Sigmoid colon (tissue), 4 donors: ENCODE measurements at regions not wholly inside any gene's neighbourhood (a gene's known extent, or its start where the extent isn't known, plus 50 kb on each side); places are given as distances from the start of the nearest gene placed in this dataset.

Experiments
- CTCF ChIP-seq, 4 experiments: fragments of 450-650 bp in 3 of 4; fragments of 200-600 bp in 1 of 4; IDR thresholded peaks; one replicate each; pipeline ENCODE4 v1.5.1; 2016 to 2019; ENCODE audit warnings: antibody characterized with exemption in 4 of 4, mild to moderate bottlenecking in 3 of 4, moderate library complexity in 2 of 4
- POLR2A ChIP-seq, 2 donors: fragments of 450-650 bp; IDR thresholded peaks; one replicate each; pipeline ENCODE4 v1.6.1; 2016; ENCODE audit warnings: antibody characterized with exemption in 2 of 2, mild to moderate bottlenecking in 2 of 2, moderate library complexity in 2 of 2
- POLR2AphosphoS5 ChIP-seq, 4 donors: sonication (generic); formaldehyde crosslinking; IDR thresholded peaks; one replicate each; pipeline ENCODE4 v1.6.1; 2017; ENCODE audit warnings: antibody characterized with exemption in 4 of 4

- TF ChIP-seq CTCF (IDR thresholded peaks at IDR 0.05), result no peak
- TF ChIP-seq POLR2A (IDR thresholded peaks at IDR 0.05), result no peak
- TF ChIP-seq POLR2AphosphoS5 (IDR thresholded peaks at IDR 0.05), result no peak
Measured at GRCh38 chr5:82987188-82987587, 90.0 kb downstream of the TMEM167A start.
